Mucosa of rectum (tissue), 2 donors: ENCODE measurements at regions not wholly inside any gene's neighbourhood (a gene's known extent, or its start where the extent isn't known, plus 50 kb on each side); places are given as distances from the start of the nearest gene placed in this dataset.

ENCODE experiments used
- H3K27ac ChIP-seq, 2 donors: one replicate each; pipeline ENCODE4 v1.7.0; 2013; ENCODE audit warnings: inconsistent platforms in 2 of 2, low read depth in 2 of 2, low read length in 2 of 2
- H3K27me3 ChIP-seq, 2 donors: one replicate each; pipeline ENCODE4 v1.7.0; 2013; ENCODE audit warnings: low read length in 2 of 2; ENCODE audit not compliant: control insufficient read depth in 2 of 2, insufficient read depth in 2 of 2
- H3K36me3 ChIP-seq, 2 donors: one replicate each; pipeline ENCODE4 v1.7.0; 2013; ENCODE audit warnings: low read length in 2 of 2; ENCODE audit not compliant: control insufficient read depth in 2 of 2, insufficient read depth in 2 of 2
- H3K4me1 ChIP-seq, 2 donors: one replicate each; pipeline ENCODE4 v1.7.0; 2013; ENCODE audit warnings: low read length in 2 of 2, mild to moderate bottlenecking in 1 of 2; ENCODE audit not compliant: control insufficient read depth in 2 of 2, insufficient read depth in 2 of 2
- H3K4me3 ChIP-seq, 2 donors: one replicate each; pipeline ENCODE4 v1.7.0; 2013; ENCODE audit warnings: low read length in 2 of 2
- H3K9ac ChIP-seq, 2 donors: one replicate each; pipeline ENCODE4 v1.7.0; 2013; ENCODE audit warnings: low read length in 2 of 2, low read depth in 1 of 2, mild to moderate bottlenecking in 1 of 2
- H3K9me3 ChIP-seq, 2 donors: one replicate each; pipeline ENCODE4 v1.7.0; 2013; ENCODE audit warnings: low read length in 2 of 2; ENCODE audit not compliant: control insufficient read depth in 2 of 2
- donor health status: healthy.
- donor health status: Normal muscosa, but diverticular disease.

DNA sequence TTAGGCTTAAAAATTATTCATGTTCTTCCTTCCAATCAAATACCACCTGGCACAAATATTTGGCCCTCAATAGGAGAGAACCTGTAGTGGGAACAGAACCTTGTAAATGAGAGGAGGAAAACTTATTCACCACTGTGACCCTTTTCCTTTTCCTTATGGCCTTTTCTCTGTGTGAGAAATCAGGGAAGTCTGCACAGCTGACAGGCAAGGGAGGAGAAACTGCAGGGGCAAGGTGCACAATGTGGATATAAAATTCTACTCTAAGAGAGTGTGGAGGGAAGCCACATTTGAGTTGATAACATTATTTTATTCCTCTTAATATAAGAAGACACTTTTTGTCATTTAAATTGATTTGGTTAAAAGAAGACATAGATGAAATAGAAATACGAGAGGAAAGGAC is 1247.0 kb upstream of the CHAC2 start:
- no peak overlapping the region for H3K27ac ChIP-seq
- peaks cover 0 to 3% of the 10 kb centered on the region in 2 donors for H3K9me3 ChIP-seq
- H3K36me3 ChIP-seq, result no peaks in the 10 kb centered on the region
- H3K4me1 ChIP-seq, result no peaks in the 10 kb centered on the region
- H3K27me3 ChIP-seq, result no peaks in the 10 kb centered on the region
- H3K4me3 ChIP-seq, result no peak overlapping the region
- H3K9ac ChIP-seq, result no peak overlapping the region

DNA sequence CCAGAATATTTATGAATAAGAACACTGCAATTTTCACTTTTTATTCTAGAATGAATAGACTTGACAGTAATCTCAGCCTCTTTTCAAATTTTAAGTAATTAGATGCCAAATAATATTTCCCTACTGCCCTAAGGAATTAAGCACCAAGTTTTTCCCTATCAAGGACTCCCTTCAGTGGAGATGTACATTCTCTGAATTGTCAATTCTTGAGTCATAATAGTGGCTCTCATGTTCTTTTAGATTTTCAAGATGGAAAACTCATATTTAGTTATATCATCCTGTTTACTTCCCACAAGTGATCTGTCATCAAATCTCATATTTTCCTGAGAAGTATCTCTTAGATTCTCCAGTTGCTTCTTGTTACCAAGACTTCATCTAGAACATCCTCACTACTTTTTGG is 1248.9 kb upstream of the CHAC2 start:
- Histone ChIP-seq H3K36me3 (no peaks in the 10 kb centered on the region), H3K27me3 (no peaks in the 10 kb centered on the region), H3K9ac (no peak overlapping the region), H3K4me1 (no peaks in the 10 kb centered on the region), H3K4me3 (no peak overlapping the region), H3K27ac (no peak overlapping the region), H3K9me3 (no peaks in the 10 kb centered on the region)

DNA sequence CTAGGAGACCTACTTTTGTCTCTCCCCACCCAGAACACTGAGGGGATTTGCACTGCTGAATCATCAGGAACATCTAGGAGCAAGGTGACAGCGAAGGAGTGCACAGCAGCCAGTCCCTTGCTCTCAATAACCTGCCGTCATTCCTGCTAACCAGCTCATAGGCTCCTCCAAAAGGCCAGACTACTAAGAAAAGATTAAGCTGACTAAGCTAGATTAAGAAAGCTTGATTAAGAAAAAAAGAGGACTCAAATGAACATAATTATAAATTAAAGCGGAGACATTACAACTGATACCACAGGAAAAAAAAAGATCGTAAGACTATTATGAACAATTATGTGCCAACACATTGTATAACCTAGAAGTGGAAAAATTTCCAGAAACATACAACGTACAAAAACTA is 1254.8 kb upstream of the CHAC2 start:
- peaks cover 0 to 5% of the 10 kb centered on the region in 2 donors for H3K9me3 ChIP-seq
- no peaks in the 10 kb centered on the region for H3K36me3 ChIP-seq
- H3K4me3 ChIP-seq, result no peak overlapping the region
- no peak overlapping the region for H3K9ac ChIP-seq
- H3K27me3 ChIP-seq, result no peaks in the 10 kb centered on the region
- H3K27ac ChIP-seq, result no peak overlapping the region
- no peaks in the 10 kb centered on the region for H3K4me1 ChIP-seq

DNA sequence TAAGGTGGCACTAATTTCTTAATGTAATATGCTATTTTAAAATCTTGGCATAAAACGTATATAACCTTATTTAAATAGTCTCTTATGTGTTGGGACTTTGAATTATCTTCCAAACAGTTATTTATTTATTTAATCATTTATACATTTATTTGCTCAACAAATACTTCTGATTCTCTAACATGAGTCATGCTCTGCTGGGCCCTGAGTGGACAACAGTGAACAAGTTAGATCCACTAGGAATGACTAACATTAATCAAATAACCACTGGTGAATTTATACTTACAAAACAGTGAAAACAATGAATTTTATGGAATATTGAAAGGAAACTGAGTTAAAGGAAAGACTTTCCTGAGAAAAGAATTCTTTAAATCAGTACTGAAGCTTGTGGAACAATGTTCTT is 1257.2 kb upstream of the CHAC2 start:
- no peak overlapping the region for H3K27ac ChIP-seq
- no peak overlapping the region for H3K9ac ChIP-seq
- H3K4me3 ChIP-seq, result no peak overlapping the region
- no peaks in the 10 kb centered on the region for H3K27me3 ChIP-seq
- H3K9me3 ChIP-seq, result peaks cover 0 to 5% of the 10 kb centered on the region in 2 donors
- no peaks in the 10 kb centered on the region for H3K4me1 ChIP-seq
- H3K36me3 ChIP-seq, result no peaks in the 10 kb centered on the region

DNA sequence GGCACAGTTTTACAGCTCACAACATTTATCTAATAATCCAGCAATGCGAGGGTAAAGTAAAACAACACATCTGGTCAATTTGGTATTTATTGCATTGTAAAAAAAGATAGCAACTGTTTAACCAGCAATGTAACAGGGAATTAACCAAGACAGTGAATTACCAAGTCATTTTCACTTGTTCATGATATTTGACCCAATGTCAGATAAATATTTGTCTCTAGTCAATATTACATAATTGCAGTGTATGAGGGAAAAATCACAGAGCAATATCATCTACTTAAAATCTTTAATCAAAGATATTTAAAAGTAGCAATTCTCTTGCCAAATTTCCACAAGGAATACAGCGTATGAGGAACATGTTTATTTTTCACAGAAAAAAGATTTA is 1265.1 kb upstream of the CHAC2 start:
- Histone ChIP-seq H3K27ac (no peak overlapping the region), H3K9me3 (no peaks in the 10 kb centered on the region), H3K4me1 (no peaks in the 10 kb centered on the region), H3K9ac (no peak overlapping the region), H3K27me3 (no peaks in the 10 kb centered on the region), H3K36me3 (no peaks in the 10 kb centered on the region), H3K4me3 (no peak overlapping the region)

DNA sequence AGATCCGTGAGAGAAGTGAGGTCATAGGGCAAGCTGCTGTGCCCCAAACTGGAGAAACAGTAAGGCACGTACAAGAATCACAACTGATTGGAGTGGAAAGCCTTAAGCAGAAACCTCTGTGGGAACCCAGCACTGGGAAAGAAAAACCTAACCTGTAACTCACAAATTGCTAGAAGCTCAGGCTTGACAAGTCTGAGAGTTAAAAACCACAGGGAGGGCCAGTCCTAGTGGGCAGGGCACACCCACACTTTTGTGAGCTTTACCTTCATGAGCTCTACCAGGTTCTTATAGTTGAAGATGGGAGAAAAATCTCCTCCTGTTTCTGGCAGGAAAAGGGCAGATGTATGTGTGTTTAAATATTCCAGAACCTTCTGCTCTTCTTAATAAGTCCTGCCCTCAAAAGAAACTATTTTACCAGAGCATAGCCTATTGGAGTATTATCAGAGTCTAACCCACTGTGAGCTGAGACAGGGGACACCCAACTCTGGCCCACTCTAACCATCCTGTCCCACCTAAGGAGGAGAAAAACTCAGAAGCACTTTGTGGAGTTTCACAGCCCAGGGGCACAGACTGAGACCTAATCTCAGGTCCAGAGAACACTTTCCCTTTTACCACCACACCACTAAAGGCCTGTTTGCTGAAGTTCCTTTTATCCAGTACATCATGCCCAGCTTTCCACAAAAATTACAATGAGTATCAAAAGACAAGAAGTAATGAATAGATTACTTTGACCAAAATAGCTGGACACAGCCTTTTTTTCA is 1265.7 kb upstream of the CHAC2 start:
- Histone ChIP-seq H3K9ac (no peak overlapping the region), H3K27me3 (no peaks in the 10 kb centered on the region), H3K36me3 (no peaks in the 10 kb centered on the region), H3K9me3 (no peaks in the 10 kb centered on the region), H3K4me1 (no peaks in the 10 kb centered on the region), H3K4me3 (no peak overlapping the region), H3K27ac (no peak overlapping the region)

DNA sequence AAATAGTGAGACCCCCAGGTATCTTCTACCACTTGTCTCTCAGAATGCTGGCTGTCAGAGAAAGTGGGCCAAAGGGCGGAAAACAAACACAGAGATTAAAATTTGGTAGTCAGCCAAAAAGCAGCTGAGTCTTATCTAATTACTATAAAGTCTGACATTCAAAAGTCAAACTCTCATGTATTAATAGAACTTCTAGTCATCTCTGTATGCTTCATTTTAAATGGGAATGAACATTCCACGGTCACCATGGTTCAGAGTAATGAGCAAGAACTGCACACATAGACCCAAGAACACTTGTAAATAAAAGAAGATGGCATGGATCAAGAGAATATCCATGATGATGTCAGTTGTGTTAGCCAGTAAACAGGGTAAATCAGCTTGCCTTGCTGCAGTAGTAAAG is 1267.0 kb upstream of the CHAC2 start:
- no peaks in the 10 kb centered on the region for H3K4me1 ChIP-seq
- no peak overlapping the region for H3K9ac ChIP-seq
- no peaks in the 10 kb centered on the region for H3K36me3 ChIP-seq
- H3K4me3 ChIP-seq, result no peak overlapping the region
- H3K9me3 ChIP-seq, result peaks cover 0 to under 1% of the 10 kb centered on the region in 2 donors
- no peak overlapping the region for H3K27ac ChIP-seq
- H3K27me3 ChIP-seq, result no peaks in the 10 kb centered on the region

DNA sequence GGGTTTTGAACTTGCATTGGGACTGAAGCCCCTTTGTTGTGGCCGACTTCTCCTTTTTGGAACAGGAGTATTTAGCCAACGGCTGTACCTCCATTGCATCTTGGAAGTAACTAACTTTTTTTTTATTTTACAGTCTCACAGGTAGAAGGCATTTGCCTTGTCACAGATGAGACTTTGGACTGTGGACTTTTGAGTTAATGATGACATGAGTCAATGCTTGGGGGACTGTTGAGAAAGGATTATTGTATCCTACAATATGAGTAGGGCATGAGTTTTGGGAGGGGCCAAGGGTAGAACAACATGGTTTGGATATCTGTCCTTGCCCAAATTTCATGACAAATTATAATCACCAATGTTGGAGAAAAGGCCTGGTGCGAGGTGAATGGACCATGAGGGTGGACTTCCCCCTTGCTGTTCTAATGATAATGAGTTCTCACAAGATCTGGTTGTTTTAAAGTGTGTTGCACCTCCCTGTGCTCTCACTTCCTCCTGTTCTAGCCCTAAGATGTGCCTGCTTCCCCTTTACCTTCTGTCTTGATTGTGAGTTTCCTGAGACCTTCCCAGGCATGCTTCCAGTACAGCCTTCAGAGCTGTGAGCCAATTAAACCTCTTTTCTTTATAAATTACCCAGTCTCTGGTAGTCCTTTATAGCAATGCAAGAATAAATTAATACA is 1269.4 kb upstream of the CHAC2 start:
- Histone ChIP-seq H3K9ac (no peak overlapping the region), H3K36me3 (no peaks in the 10 kb centered on the region), H3K27ac (no peak overlapping the region)

DNA sequence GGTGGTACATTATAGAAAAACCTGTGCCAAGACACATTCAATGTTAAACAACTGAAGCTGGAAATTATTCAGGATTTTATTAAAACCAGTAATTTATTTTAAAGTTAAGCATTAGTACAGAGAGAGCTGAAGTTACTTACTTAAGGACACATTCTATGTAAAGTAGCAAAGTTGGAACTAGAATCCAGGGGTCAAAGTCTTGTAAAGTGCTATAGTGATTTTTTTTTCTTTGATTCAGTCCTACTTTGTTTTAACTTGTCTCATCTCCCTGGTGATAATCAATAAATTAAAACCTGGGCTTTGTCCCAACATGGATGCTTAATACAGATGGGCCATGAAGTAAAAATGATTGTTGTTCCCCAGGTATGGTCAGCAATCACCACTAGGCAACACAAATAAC is 1271.8 kb upstream of the CHAC2 start:
- H3K36me3 ChIP-seq, result no peaks in the 10 kb centered on the region
- peaks cover 0 to 2% of the 10 kb centered on the region in 2 donors for H3K9me3 ChIP-seq
- H3K27ac ChIP-seq, result no peak overlapping the region
- no peaks in the 10 kb centered on the region for H3K27me3 ChIP-seq
- H3K9ac ChIP-seq, result no peak overlapping the region
- H3K4me1 ChIP-seq, result no peaks in the 10 kb centered on the region
- no peak overlapping the region for H3K4me3 ChIP-seq

More for the DNA sequence above, 1269.4 kb upstream of the CHAC2 start:
- Histone ChIP-seq H3K9me3 (peaks cover 0 to 2% of the 10 kb centered on the region in 2 donors), H3K4me3 (no peak overlapping the region), H3K27me3 (no peaks in the 10 kb centered on the region), H3K4me1 (no peaks in the 10 kb centered on the region)

DNA sequence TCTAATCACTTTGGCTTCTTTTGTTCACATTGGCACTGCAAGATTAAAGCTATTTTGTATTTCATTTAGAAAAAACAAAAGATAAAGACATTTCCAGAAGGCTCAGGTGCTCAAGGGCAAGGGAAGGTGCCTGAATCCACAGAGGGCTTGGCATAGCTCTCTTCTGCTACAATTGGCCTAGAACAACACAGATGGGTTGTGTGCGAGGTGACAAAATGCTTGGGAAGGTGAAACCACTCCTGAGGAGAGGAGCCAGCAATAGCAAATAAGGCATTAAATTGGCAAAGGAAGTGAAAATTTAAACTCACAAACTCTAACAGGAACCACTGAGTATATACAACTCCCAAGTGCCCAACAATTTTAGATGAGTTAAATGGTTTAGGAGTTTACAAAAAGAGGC is 1290.4 kb upstream of the CHAC2 start:
- H3K9me3 ChIP-seq, result no peaks in the 10 kb centered on the region
- no peak overlapping the region for H3K27ac ChIP-seq
- no peaks in the 10 kb centered on the region for H3K27me3 ChIP-seq
- no peak overlapping the region for H3K4me3 ChIP-seq
- H3K4me1 ChIP-seq, result no peaks in the 10 kb centered on the region
- H3K36me3 ChIP-seq, result no peaks in the 10 kb centered on the region
- H3K9ac ChIP-seq, result no peak overlapping the region
